ENCODE measurements at regions not wholly inside any gene's neighbourhood (a gene's known extent, or its start where the extent isn't known, plus 50 kb on each side); places are given as distances from the start of the nearest gene placed in this dataset.

DNA sequence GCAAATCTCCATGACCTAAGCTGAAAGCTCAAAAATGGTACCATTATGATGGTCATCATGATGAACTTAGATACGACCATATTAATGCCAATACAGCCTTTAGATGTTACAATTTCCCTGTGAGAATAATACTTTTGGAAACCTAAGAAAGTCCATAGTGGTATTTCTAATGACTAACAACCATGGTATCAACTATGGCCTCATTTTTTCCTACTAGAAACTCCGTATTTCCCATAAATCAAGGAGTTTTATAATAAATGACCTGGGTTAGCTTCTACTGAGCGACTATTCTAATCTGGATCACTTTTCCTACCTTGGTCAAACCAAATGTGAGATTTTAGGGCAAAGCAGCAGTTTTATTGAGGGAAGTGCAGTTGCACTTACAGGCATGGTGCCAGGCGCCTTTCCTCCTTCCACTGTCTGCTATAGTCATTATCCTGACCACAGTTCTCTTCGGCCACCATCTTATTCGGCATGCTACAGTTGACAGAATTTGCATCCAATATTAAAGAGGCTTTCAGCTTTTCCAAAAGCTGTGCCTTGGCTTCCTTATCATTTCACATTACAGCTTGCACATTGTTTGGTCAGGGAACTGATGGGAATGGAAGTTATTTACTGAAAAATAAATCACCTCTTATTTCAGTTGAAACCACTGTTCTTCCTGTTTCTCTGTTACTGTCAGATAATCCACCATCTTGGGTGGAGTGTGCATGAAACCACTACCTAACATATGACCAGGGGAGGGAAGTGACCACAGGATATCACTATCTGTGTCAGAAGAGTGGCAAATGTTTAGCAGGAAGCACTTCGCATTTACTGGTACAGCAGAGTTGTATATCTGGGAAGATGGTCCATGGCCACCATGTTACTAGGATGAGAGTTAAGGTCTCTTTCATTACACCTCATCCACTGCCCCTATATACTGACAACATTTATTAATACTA, 74.5 kb upstream of the PICALM start:
- in situ Hi-C loops (cut with HindIII; ENCODE audit: low sequenced_read_pairs), result no loop called here
- no peak for TF ChIP-seq CTCF (IDR thresholded peaks at IDR 0.05; ENCODE audit: low read depth, low read length, missing control alignments)
- no peak for DNase-seq (ENCODE audit: low read depth)
- no peak overlapping the region for H3K4me3 ChIP-seq (ENCODE audit: low read depth, low read length)

- in situ Hi-C loops (cut with HindIII; ENCODE audit: low sequenced_read_pairs), result no loop called here
- H3K4me3 ChIP-seq (ENCODE audit: low read depth, low read length), result no peak overlapping the region
- TF ChIP-seq CTCF (IDR thresholded peaks at IDR 0.05; ENCODE audit: low read depth, low read length, missing control alignments), result no peak
- no peak for DNase-seq (ENCODE audit: low read depth)
Observed at GRCh38 chr11:86142170-86142569, 73.3 kb upstream of the PICALM start.

DNA sequence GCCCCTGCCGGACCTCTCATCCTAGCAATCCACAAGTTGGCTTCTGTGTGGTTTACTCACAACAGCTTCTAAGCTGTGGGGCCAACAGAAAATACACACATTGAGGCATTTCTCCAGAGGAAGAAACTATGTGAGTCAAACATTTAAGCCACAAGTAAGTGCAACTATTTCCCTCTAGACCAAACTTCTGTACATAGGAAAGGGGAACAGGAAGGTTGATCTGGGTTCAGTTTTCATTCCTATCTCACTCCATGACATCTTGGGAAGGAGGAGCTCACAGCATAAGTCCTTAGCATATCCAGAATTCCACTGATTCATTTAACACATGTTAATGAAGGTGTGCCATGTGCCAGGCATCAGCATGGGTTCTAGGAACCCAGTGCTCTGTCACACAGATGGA, 72.8 kb upstream of the PICALM start:
- in situ Hi-C loops (cut with HindIII; ENCODE audit: low sequenced_read_pairs), result no loop called here
- TF ChIP-seq CTCF (IDR thresholded peaks at IDR 0.05; ENCODE audit: low read depth, low read length, missing control alignments), result no peak
- H3K4me3 ChIP-seq (ENCODE audit: low read depth, low read length), result no peak overlapping the region
- DNase-seq (ENCODE audit: low read depth), result no peak

DNA sequence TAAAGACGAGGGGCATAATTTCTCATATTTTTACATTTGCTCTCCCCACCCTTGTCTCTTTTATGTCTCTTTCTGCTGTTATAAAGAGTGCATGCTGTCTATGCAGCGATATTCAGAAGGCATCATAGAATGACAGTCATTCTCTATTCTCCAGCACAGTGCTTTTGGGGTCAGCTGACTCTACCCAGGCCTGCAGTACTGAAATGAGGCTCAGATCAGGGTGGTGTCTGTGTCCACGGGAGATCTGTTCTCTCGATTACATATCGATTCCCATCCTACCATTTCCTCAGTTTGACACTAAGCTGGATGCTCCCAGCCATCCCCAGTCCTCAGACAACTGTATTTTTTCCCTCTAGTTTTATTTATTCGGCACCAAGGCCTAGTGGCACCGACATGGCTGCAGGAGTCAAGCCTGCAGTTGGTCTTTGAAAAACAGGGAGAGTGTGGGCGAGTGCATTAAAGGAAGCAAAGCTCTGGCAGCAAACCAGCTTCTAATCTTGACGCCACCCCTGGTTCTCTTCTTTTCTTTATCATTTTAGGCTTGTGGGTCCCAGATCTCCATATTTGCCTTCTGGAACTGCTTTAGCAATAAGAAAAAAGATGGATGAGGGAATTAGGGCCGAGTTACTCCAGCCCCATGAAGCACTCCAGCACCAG, 71.6 kb upstream of the PICALM start:
- no peak for DNase-seq (ENCODE audit: low read depth)
- in situ Hi-C loops (cut with HindIII; ENCODE audit: low sequenced_read_pairs), result no loop called here
- no peak for TF ChIP-seq CTCF (IDR thresholded peaks at IDR 0.05; ENCODE audit: low read depth, low read length, missing control alignments)
- H3K4me3 ChIP-seq (ENCODE audit: low read depth, low read length), result no peak overlapping the region

- in situ Hi-C loops (cut with HindIII; ENCODE audit: low sequenced_read_pairs), result no loop called here
- H3K4me3 ChIP-seq (ENCODE audit: low read depth, low read length), result no peak overlapping the region
- no peak for DNase-seq (ENCODE audit: low read depth)
- TF ChIP-seq CTCF (IDR thresholded peaks at IDR 0.05; ENCODE audit: low read depth, low read length, missing control alignments), result no peak
Observed at GRCh38 chr11:86138958-86139357, 70.1 kb upstream of the PICALM start.

DNA sequence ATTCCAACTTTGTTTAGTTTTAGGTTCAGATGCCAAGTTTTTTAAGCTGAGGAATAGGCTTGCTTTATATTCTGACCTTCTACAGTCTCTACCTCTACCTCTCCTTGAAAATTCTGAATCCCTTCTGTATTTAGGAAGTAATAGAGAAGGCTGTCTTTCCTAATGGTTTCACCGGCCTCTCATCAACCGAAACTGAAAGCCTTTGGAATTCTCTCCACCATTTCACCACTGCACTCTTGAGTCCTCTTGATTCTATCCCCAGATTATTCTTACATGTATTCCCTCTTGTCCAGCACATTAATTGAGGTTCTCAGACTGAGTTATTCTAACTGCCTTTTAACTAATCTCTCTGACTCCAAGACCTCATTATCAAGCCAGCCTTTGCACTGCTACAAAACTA, 67.7 kb upstream of the PICALM start:
- no peak for DNase-seq (ENCODE audit: low read depth)
- no peak overlapping the region for H3K4me3 ChIP-seq (ENCODE audit: low read depth, low read length)
- in situ Hi-C loops (cut with HindIII; ENCODE audit: low sequenced_read_pairs), result no loop called here
- TF ChIP-seq CTCF (IDR thresholded peaks at IDR 0.05; ENCODE audit: low read depth, low read length, missing control alignments), result no peak
